HL-60 (cell line): ENCODE measurements at regions not wholly inside any gene's neighbourhood (a gene's known extent, or its start where the extent isn't known, plus 50 kb on each side); places are given as distances from the start of the nearest gene placed in this dataset.

Experiments used
- DNase-seq, 2 experiments: peaks; one replicate each; pipeline ENCODE4 v3.0.0-alpha.2; 2010 to 2020; ENCODE audit warnings: low read depth in 1 of 2, low spot score in 1 of 2
- H3K27ac ChIP-seq: fragments of 250-450 bp; sonication (Bioruptor Pico); replicated peaks from 2 replicates; pipeline ENCODE4 v1.5.1; 2020; ENCODE audit warnings: mild to moderate bottlenecking, moderate library complexity
- H3K27me3 ChIP-seq: fragments of 250-450 bp; sonication (Bioruptor Pico); 2 replicates; pipeline ENCODE4 v1.5.1; 2021; ENCODE audit warnings: mild to moderate bottlenecking, moderate library complexity; ENCODE audit not compliant: insufficient read depth, poor library complexity, severe bottlenecking
- H3K4me3 ChIP-seq: replicated peaks from 2 replicates; pipeline ENCODE4 v1.5.1; 2011; ENCODE audit warnings: mild to moderate bottlenecking, control low read depth, low read length; ENCODE audit not compliant: insufficient read depth
- GABPA ChIP-seq: IDR thresholded peaks from 2 replicates; pipeline ENCODE4 v1.6.1; 2012; ENCODE audit warnings: low read depth
- POLR2AphosphoS5 ChIP-seq: IDR thresholded peaks from 2 replicates; pipeline ENCODE4 v1.6.1; 2012; ENCODE audit warnings: low read depth
- SPI1 ChIP-seq: IDR thresholded peaks from 2 replicates; pipeline ENCODE4 v1.6.1; 2012; ENCODE audit warnings: low read depth, mild to moderate bottlenecking, borderline replicate concordance
- TF ChIP-seq, protein P1 (sequence below): IDR thresholded peaks from 2 replicates; pipeline ENCODE4 v1.6.1; 2012; ENCODE audit warnings: low read depth; ENCODE audit not compliant: insufficient replicate concordance
- TF ChIP-seq, protein P2 (sequence below): IDR thresholded peaks from one replicate; pipeline ENCODE4 v1.5.1; 2011; ENCODE audit warnings: low read length, control low read depth, inconsistent platforms; ENCODE audit not compliant: insufficient read depth

DNA sequence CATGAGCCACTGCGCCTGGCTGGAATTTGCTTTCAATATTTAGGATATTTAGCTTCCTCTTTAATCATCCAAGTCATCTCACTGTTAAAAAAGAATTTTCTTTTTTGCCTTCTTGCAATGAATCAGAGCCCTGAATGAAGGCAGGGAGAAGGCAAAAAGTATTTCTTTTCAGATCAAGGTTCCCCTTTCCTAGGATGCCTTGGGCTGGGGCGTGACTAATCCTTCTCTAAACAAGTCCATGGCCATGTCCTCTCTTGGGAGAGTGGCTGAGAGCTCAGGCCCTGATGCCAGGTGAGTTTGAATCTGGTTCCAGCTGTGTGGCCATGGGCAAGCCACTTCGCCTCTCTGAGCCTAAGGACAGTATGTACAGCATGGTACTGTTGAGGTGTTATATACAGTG lies 84.8 kb upstream of the NEURL1B start:
- Histone ChIP-seq H3K27me3 (peaks cover 2% of the 10 kb centered on the region), H3K4me3 (no peak overlapping the region), H3K27ac (no peak overlapping the region)
- TF ChIP-seq SPI1 = no peak
- no peak for TF ChIP-seq GABPA
- TF ChIP-seq, protein P1, sequence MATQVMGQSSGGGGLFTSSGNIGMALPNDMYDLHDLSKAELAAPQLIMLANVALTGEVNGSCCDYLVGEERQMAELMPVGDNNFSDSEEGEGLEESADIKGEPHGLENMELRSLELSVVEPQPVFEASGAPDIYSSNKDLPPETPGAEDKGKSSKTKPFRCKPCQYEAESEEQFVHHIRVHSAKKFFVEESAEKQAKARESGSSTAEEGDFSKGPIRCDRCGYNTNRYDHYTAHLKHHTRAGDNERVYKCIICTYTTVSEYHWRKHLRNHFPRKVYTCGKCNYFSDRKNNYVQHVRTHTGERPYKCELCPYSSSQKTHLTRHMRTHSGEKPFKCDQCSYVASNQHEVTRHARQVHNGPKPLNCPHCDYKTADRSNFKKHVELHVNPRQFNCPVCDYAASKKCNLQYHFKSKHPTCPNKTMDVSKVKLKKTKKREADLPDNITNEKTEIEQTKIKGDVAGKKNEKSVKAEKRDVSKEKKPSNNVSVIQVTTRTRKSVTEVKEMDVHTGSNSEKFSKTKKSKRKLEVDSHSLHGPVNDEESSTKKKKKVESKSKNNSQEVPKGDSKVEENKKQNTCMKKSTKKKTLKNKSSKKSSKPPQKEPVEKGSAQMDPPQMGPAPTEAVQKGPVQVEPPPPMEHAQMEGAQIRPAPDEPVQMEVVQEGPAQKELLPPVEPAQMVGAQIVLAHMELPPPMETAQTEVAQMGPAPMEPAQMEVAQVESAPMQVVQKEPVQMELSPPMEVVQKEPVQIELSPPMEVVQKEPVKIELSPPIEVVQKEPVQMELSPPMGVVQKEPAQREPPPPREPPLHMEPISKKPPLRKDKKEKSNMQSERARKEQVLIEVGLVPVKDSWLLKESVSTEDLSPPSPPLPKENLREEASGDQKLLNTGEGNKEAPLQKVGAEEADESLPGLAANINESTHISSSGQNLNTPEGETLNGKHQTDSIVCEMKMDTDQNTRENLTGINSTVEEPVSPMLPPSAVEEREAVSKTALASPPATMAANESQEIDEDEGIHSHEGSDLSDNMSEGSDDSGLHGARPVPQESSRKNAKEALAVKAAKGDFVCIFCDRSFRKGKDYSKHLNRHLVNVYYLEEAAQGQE = no peak
- TF ChIP-seq, protein P2, sequence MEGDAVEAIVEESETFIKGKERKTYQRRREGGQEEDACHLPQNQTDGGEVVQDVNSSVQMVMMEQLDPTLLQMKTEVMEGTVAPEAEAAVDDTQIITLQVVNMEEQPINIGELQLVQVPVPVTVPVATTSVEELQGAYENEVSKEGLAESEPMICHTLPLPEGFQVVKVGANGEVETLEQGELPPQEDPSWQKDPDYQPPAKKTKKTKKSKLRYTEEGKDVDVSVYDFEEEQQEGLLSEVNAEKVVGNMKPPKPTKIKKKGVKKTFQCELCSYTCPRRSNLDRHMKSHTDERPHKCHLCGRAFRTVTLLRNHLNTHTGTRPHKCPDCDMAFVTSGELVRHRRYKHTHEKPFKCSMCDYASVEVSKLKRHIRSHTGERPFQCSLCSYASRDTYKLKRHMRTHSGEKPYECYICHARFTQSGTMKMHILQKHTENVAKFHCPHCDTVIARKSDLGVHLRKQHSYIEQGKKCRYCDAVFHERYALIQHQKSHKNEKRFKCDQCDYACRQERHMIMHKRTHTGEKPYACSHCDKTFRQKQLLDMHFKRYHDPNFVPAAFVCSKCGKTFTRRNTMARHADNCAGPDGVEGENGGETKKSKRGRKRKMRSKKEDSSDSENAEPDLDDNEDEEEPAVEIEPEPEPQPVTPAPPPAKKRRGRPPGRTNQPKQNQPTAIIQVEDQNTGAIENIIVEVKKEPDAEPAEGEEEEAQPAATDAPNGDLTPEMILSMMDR = no peak
- TF ChIP-seq POLR2AphosphoS5 = no peak
- no peak for DNase-seq

DNA sequence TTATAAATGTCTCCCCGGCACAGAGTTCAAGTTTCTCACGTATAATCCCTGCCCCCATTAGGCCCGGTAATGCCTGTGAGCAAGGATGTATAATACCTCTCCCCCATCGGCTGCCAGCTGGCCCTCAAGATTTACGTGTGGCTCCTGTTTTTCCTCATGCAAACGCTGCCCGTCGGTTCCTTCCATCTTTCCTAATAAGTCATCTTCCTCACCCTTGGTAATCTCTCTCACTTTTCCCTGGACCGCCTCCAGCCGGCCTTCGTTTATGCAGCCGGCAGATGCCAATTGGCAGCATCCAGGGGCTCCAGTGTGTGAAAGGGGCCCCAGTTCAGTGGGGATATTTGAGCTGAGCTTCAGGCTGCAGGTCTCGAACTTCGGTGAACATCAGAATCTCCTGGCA lies 86.5 kb upstream of the NEURL1B start:
- DNase-seq = no peak
- H3K4me3 ChIP-seq = no peak overlapping the region
- no peaks in the 10 kb centered on the region for H3K27me3 ChIP-seq
- no peak overlapping the region for H3K27ac ChIP-seq
- TF ChIP-seq POLR2AphosphoS5 = no peak
- TF ChIP-seq, protein P1 = no peak
- TF ChIP-seq SPI1 = no peak
- TF ChIP-seq, protein P2 = no peak
- no peak for TF ChIP-seq GABPA

DNA sequence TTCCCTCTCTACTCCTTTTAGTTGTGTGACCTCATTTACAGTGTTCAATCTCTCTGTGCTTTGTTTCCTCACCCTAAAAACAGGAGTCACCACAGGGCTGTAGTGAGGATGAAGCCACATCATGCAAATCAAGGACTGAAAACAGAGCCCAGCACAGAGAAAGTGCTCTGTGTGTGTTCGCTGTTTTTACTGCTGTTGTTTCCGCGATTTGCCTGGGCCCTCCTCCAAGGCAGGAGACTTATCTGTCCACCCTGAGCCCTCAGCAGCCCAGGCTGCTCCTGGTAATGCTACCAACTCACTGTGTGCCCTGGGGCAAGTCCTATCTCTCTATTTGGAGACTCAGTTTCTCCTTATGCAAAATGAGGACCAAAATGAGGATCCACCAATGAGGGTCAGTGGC lies 87.2 kb upstream of the NEURL1B start:
- no peak for TF ChIP-seq SPI1
- TF ChIP-seq POLR2AphosphoS5 = no peak
- TF ChIP-seq, protein P2 = no peak
- TF ChIP-seq, protein P1 = no peak
- TF ChIP-seq GABPA = no peak
- DNase-seq = no peak
- Histone ChIP-seq H3K27me3 (no peaks in the 10 kb centered on the region), H3K4me3 (no peak overlapping the region), H3K27ac (no peak overlapping the region)
